ENCODE measurements at regions not wholly inside any gene's neighbourhood (a gene's known extent, or its start where the extent isn't known, plus 50 kb on each side); places are given as distances from the start of the nearest gene placed in this dataset.

DNA sequence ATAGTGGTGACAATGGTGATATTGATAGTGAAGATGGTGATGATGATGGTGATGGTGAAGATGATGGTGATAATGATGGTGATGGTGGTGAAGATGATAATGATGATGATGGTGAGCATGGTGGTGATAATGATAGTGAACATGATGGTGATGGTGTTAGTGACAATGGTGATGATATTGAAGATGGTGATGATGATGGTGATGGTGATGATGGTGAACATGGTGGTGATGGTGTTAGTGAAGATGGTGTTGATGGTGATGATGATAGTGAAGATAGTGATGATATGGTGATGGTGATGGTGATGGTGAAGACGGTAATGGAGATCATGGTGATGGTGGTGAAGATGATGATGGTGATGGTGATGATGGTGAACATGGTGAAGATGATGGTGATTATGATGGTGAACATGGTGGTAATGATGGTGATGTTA lies 259.2 kb downstream of the MATN1 start:
- H3K9me3 ChIP-seq (ENCODE audit: control insufficient read depth in 1 of 2, insufficient read depth in 1 of 2, low read depth in 1 of 2, low read length in 2 of 2) = no peaks in the 10 kb centered on the region
- CTCF ChIA-PET = no interaction called here

More for the DNA sequence above, 259.2 kb downstream of the MATN1 start:
- ATAC-seq (no peak), DNase-seq (ENCODE audit: low read depth, low spot score) (no peak)
- Histone ChIP-seq H3K9me2 (ENCODE audit: insufficient read depth) (no peaks in the 10 kb centered on the region), H3K27me3 (ENCODE audit: insufficient read depth, low read length) (no peaks in the 10 kb centered on the region), H3K4me1 (ENCODE audit: control insufficient read depth in 1 of 2, insufficient read depth in 2 of 2, low read length in 2 of 2) (peaks cover 2 to 3% of the 10 kb centered on the region in 2 experiments; a peak in 2 of 4 replicates), H2AFZ (ENCODE audit: low read depth, low read length, poor library complexity, severe bottlenecking) (no peak overlapping the region), H3K36me3 (ENCODE audit: control insufficient read depth in 1 of 2, insufficient read depth in 2 of 2, low read length in 2 of 2) (no peaks in the 10 kb centered on the region), H3K27ac (ENCODE audit: low read depth, low read length) (no peak overlapping the region), H3K4me2 (ENCODE audit: low read length) (no peak overlapping the region), H4K20me1 (ENCODE audit: insufficient read depth) (no peaks in the 10 kb centered on the region), H3K9ac (ENCODE audit: low read length) (no peak overlapping the region), H3K79me2 (ENCODE audit: insufficient read depth, low read length) (no peaks in the 10 kb centered on the region), H3K4me3 (replicated peaks in 1 of 2; ENCODE audit: low read depth in 1 of 2, low read length in 2 of 2) (no peak overlapping the region)
- RAD21 ChIA-PET (ENCODE audit: low non-redundant PET in 1 of 2, low total read pairs in 2 of 2, uncharacterized antibody in 2 of 2, unreplicated experiment in 2 of 2) = no interaction called here
- no peak for TF ChIP-seq FOSL1 (IDR thresholded peaks at IDR 0.05; ENCODE audit: low read depth)
- TF ChIP-seq SRF (IDR thresholded peaks at IDR 0.05; ENCODE audit: low read depth) = no peak
- TF ChIP-seq, protein P1, sequence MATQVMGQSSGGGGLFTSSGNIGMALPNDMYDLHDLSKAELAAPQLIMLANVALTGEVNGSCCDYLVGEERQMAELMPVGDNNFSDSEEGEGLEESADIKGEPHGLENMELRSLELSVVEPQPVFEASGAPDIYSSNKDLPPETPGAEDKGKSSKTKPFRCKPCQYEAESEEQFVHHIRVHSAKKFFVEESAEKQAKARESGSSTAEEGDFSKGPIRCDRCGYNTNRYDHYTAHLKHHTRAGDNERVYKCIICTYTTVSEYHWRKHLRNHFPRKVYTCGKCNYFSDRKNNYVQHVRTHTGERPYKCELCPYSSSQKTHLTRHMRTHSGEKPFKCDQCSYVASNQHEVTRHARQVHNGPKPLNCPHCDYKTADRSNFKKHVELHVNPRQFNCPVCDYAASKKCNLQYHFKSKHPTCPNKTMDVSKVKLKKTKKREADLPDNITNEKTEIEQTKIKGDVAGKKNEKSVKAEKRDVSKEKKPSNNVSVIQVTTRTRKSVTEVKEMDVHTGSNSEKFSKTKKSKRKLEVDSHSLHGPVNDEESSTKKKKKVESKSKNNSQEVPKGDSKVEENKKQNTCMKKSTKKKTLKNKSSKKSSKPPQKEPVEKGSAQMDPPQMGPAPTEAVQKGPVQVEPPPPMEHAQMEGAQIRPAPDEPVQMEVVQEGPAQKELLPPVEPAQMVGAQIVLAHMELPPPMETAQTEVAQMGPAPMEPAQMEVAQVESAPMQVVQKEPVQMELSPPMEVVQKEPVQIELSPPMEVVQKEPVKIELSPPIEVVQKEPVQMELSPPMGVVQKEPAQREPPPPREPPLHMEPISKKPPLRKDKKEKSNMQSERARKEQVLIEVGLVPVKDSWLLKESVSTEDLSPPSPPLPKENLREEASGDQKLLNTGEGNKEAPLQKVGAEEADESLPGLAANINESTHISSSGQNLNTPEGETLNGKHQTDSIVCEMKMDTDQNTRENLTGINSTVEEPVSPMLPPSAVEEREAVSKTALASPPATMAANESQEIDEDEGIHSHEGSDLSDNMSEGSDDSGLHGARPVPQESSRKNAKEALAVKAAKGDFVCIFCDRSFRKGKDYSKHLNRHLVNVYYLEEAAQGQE (IDR thresholded peaks at IDR 0.05; ENCODE audit: low read depth) = no peak
- no peak for TF ChIP-seq ELF1 (IDR thresholded peaks at IDR 0.05; ENCODE audit: borderline replicate concordance, low read depth)
- TF ChIP-seq SP1 (IDR thresholded peaks at IDR 0.05; ENCODE audit: low read depth) = no peak
- no peak for TF ChIP-seq SIN3A (IDR thresholded peaks at IDR 0.05; ENCODE audit: low read depth)
- TF ChIP-seq, protein P2, sequence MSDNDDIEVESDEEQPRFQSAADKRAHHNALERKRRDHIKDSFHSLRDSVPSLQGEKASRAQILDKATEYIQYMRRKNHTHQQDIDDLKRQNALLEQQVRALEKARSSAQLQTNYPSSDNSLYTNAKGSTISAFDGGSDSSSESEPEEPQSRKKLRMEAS (IDR thresholded peaks at IDR 0.05) = no peak
- TF ChIP-seq RAD21 (IDR thresholded peaks at IDR 0.05; ENCODE audit: low read depth) = no peak
- no peak for TF ChIP-seq EZH2phosphoT487 (IDR thresholded peaks at IDR 0.05; ENCODE audit: borderline replicate concordance)
- TF ChIP-seq, protein P3, sequence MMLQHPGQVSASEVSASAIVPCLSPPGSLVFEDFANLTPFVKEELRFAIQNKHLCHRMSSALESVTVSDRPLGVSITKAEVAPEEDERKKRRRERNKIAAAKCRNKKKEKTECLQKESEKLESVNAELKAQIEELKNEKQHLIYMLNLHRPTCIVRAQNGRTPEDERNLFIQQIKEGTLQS (IDR thresholded peaks at IDR 0.05) = no peak
- no peak for TF ChIP-seq CBX3 (IDR thresholded peaks at IDR 0.05; ENCODE audit: low read depth)
- TF ChIP-seq YY1 (IDR thresholded peaks at IDR 0.05; ENCODE audit: extremely low read depth, insufficient replicate concordance, low read depth, low read length) = no peak
- TF ChIP-seq TCF7L2 (IDR thresholded peaks at IDR 0.05; ENCODE audit: borderline replicate concordance, extremely low read depth, insufficient read depth, insufficient read length) = no peak
- no peak for TF ChIP-seq JUND (IDR thresholded peaks at IDR 0.05)
- TF ChIP-seq EZH2 (IDR thresholded peaks at IDR 0.05) = no peak
- POLR2A ChIA-PET = no interaction called here
- BruUV-seq (replicated peaks) = no TSS peak
- intact Hi-C loops (cut with micrococcal nuclease) = no loop called here

Measured in HCT116 (cell line).